ENCODE measurements at regions not wholly inside any gene's neighbourhood (a gene's known extent, or its start where the extent isn't known, plus 50 kb on each side); places are given as distances from the start of the nearest gene placed in this dataset.
"Not testable (repeated sequence)": the region's sequence is repeated elsewhere in the genome, so short reads cannot be mapped to it uniquely, and the experiment has no call there.

DNA sequence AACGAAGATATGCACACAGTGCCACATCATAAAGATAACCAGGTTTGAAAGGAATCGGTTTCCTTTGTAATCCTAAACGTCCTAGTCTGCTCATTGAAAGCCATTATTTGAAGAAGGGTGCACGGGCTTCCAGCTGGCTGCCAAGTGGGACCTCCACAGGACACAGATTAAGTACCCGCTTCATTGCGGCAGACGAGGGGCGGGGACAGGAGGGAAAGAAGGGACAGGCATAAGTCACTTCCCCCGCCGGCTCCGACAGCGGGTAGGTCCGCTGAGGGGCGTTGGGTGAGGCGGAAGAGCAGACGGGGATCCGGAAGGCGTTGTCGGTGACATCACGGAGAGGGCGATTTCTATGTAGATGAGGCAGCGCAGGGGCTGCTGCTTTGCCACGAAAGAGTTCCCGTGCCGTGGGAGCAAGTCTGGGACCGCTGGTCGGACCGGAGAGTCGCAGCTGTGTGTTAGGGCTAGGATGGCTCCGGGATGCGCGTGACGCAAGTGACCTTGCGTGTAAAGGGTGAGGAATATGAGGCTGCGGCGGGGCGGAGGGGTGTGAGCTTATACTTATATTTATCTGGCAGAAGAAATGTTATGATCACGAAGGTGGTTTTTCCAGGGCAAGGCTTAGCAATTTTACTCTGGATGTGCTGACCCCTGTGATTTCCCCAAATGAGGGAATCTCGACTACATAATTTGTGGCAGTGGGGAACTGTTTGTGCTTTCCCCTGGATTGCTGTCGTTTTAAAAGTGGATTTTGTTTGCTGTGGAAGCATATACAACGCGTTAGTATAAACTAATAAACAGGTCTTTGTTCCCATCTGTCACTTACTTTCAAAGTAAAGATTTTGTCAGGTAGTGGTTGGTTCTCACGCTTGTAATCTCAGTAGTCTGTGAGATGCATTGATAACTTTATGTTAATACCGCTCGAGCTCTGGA, 80.7 kb downstream of the PPIAL4G start:
- Histone ChIP-seq H3K27ac (ENCODE audit: low read depth in 1 of 2, low read length in 2 of 2) (peak overlapping the region; percentile 69 to 73), H3K9ac (ENCODE audit: low read depth in 1 of 2, low read length in 2 of 2) (peak overlapping the region; percentile 69 to 94), H3K4me3 (ENCODE audit: low read depth in 1 of 3, low read length in 3 of 3) (peak overlapping the region; percentile 46 to 71 (median 61))
- not testable (repeated sequence) for H3K4me1 ChIP-seq (ENCODE audit: control insufficient read depth in 4 of 4, insufficient read depth in 4 of 4, low read length in 3 of 4); H3K27me3 ChIP-seq (ENCODE audit: control insufficient read depth in 4 of 4, insufficient read depth in 4 of 4, low read length in 3 of 4); H3K9me3 ChIP-seq (ENCODE audit: control insufficient read depth in 4 of 4, low read length in 3 of 4); H3K36me3 ChIP-seq (ENCODE audit: control insufficient read depth in 4 of 4, insufficient read depth in 3 of 4, low read depth in 1 of 4, low read length in 3 of 4)
- peak; percentile 71 for DNase-seq (ENCODE audit: low spot score)
- WGBS = 3% methylated on average over 45 of the region's 45 CpGs
- TF ChIP-seq TAF1 (conservative IDR thresholded peaks at IDR 0.05) = peak; percentile 78
- peak; percentile 58 to 86 for TF ChIP-seq GABPA (IDR thresholded peaks at IDR 0.05 in 1 of 2, conservative IDR thresholded peaks at IDR 0.05 in 1 of 2)
- TF ChIP-seq YY1 (IDR thresholded peaks at IDR 0.05) = peak; percentile 47
- peak; percentile 1 for TF ChIP-seq SP1 (IDR thresholded peaks at IDR 0.05)
- peak in 1 of 2 donors; percentile 8 for TF ChIP-seq HNF4A (conservative IDR thresholded peaks at IDR 0.05)
- TF ChIP-seq, protein P1, sequence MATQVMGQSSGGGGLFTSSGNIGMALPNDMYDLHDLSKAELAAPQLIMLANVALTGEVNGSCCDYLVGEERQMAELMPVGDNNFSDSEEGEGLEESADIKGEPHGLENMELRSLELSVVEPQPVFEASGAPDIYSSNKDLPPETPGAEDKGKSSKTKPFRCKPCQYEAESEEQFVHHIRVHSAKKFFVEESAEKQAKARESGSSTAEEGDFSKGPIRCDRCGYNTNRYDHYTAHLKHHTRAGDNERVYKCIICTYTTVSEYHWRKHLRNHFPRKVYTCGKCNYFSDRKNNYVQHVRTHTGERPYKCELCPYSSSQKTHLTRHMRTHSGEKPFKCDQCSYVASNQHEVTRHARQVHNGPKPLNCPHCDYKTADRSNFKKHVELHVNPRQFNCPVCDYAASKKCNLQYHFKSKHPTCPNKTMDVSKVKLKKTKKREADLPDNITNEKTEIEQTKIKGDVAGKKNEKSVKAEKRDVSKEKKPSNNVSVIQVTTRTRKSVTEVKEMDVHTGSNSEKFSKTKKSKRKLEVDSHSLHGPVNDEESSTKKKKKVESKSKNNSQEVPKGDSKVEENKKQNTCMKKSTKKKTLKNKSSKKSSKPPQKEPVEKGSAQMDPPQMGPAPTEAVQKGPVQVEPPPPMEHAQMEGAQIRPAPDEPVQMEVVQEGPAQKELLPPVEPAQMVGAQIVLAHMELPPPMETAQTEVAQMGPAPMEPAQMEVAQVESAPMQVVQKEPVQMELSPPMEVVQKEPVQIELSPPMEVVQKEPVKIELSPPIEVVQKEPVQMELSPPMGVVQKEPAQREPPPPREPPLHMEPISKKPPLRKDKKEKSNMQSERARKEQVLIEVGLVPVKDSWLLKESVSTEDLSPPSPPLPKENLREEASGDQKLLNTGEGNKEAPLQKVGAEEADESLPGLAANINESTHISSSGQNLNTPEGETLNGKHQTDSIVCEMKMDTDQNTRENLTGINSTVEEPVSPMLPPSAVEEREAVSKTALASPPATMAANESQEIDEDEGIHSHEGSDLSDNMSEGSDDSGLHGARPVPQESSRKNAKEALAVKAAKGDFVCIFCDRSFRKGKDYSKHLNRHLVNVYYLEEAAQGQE (IDR thresholded peaks at IDR 0.05) = peak; percentile 34
- TF ChIP-seq RAD21 (IDR thresholded peaks at IDR 0.05) = peak in 1 of 2 donors; percentile 48

DNA sequence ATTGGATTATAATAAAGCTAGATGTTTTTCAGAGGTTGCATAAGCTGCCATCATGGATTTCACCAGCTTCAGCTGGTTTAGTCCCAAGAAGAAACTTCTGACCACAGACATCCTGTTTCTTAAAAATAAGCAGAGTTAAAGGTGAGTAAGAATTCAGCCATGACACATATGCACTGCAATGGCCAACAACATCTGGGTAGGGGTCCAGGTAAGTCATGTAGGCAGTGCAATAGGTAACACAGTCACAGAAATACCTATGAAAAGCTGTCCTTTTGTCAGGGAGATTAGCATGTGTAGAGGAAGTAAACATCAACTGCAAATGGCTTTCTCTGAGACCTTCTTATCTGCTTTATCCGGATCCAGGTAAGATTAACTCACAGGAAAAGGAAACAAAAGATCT, 85.6 kb downstream of the PPIAL4G start:
- H3K27me3 ChIP-seq (ENCODE audit: control insufficient read depth in 4 of 4, insufficient read depth in 4 of 4, low read length in 3 of 4); DNase-seq (ENCODE audit: low spot score); H3K4me3 ChIP-seq (ENCODE audit: low read depth in 1 of 3, low read length in 3 of 3); H3K9ac ChIP-seq (ENCODE audit: low read depth in 1 of 2, low read length in 2 of 2); H3K27ac ChIP-seq (ENCODE audit: low read depth in 1 of 2, low read length in 2 of 2); H3K9me3 ChIP-seq (ENCODE audit: control insufficient read depth in 4 of 4, low read length in 3 of 4); H3K4me1 ChIP-seq (ENCODE audit: control insufficient read depth in 4 of 4, insufficient read depth in 4 of 4, low read length in 3 of 4); H3K36me3 ChIP-seq (ENCODE audit: control insufficient read depth in 4 of 4, insufficient read depth in 3 of 4, low read depth in 1 of 4, low read length in 3 of 4): not testable (repeated sequence)
- WGBS = 56% methylated on average over 1 of the region's 1 CpG

DNA sequence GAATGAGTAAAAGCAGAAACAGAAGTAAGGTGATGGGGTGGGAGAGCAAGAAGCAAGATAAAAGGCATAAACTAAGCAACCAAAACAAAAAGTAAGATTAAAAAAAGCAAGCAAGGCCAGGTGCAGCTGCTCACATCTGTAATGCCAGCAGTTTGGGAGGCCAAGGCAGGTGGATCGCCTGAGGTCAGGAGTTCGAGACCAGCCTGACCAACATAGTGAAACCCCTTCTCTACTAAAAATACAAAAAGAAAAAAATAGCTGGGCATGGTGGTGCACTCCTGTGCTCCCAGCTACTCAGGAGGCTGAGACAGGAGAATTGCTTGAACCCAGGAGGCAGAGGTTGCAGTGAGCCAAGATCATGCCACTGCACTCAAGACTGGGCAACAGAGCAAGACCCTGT, 90.6 kb downstream of the PPIAL4G start:
- 97% methylated on average over 2 of the region's 2 CpGs for WGBS

DNA sequence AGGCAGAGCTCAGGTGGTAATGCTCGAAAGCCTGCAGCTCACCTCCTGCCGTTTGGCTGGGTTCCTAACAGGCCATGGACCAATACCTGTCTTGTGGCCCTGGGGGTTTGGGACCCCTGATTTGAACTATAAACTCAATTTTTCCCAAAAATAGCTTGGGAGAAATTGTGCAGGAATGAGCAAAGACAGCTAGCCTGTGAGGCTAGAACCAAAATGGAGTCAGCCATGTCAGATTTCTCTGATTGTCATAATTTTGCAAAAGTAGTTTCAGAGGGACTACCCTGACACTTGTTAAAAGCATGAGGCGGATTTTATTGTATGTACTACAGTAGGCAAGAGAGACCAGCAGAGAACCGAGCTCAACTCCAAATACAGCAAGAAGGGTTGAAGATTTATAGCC, 91.8 kb downstream of the PPIAL4G start:
- H3K4me1 ChIP-seq (ENCODE audit: control insufficient read depth in 4 of 4, insufficient read depth in 4 of 4, low read length in 3 of 4); H3K9ac ChIP-seq (ENCODE audit: low read depth in 1 of 2, low read length in 2 of 2); H3K36me3 ChIP-seq (ENCODE audit: control insufficient read depth in 4 of 4, insufficient read depth in 3 of 4, low read depth in 1 of 4, low read length in 3 of 4); H3K27me3 ChIP-seq (ENCODE audit: control insufficient read depth in 4 of 4, insufficient read depth in 4 of 4, low read length in 3 of 4); DNase-seq (ENCODE audit: low spot score); H3K4me3 ChIP-seq (ENCODE audit: low read depth in 1 of 3, low read length in 3 of 3); H3K27ac ChIP-seq (ENCODE audit: low read depth in 1 of 2, low read length in 2 of 2); H3K9me3 ChIP-seq (ENCODE audit: control insufficient read depth in 4 of 4, low read length in 3 of 4): not testable (repeated sequence)
- WGBS = 90% methylated on average over 4 of the region's 4 CpGs

More for the DNA sequence above, 90.6 kb downstream of the PPIAL4G start:
- not testable (repeated sequence) for H3K27me3 ChIP-seq (ENCODE audit: control insufficient read depth in 4 of 4, insufficient read depth in 4 of 4, low read length in 3 of 4); DNase-seq (ENCODE audit: low spot score); H3K9me3 ChIP-seq (ENCODE audit: control insufficient read depth in 4 of 4, low read length in 3 of 4); H3K36me3 ChIP-seq (ENCODE audit: control insufficient read depth in 4 of 4, insufficient read depth in 3 of 4, low read depth in 1 of 4, low read length in 3 of 4); H3K27ac ChIP-seq (ENCODE audit: low read depth in 1 of 2, low read length in 2 of 2); H3K4me1 ChIP-seq (ENCODE audit: control insufficient read depth in 4 of 4, insufficient read depth in 4 of 4, low read length in 3 of 4); H3K4me3 ChIP-seq (ENCODE audit: low read depth in 1 of 3, low read length in 3 of 3); H3K9ac ChIP-seq (ENCODE audit: low read depth in 1 of 2, low read length in 2 of 2)

Measured in liver (tissue), 7 donors.